NCI-H526 (cell line): ENCODE measurements at regions not wholly inside any gene's neighbourhood (a gene's known extent, or its start where the extent isn't known, plus 50 kb on each side); places are given as distances from the start of the nearest gene placed in this dataset.
"Not testable (repeated sequence)": the region's sequence is repeated elsewhere in the genome, so short reads cannot be mapped to it uniquely, and the experiment has no call there.

Source experiments
- DNase-seq, 2 experiments: peaks; one replicate each; lab custom pipeline; 2025; lab: John Stamatoyannopoulos, UW

DNA sequence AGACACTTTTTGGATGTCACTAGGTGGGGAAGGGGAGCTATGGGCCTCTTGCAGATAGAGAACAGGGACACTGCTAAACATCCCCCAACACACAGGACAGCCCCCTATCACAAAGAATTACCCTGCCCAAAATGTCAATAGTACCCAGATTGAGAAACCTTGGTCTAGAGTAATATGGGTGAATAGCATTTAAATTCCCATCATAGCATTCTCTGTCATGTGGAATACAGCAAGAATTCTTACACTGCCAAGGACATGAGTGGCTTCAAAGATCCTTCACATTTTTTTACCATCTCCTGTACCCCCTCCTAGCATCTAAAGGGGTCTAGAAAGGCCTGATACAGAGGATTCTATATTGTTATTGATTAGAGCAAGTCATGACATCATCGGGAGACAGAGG lies 83.1 kb upstream of the SSTR4 start:
- no peak for DNase-seq

DNA sequence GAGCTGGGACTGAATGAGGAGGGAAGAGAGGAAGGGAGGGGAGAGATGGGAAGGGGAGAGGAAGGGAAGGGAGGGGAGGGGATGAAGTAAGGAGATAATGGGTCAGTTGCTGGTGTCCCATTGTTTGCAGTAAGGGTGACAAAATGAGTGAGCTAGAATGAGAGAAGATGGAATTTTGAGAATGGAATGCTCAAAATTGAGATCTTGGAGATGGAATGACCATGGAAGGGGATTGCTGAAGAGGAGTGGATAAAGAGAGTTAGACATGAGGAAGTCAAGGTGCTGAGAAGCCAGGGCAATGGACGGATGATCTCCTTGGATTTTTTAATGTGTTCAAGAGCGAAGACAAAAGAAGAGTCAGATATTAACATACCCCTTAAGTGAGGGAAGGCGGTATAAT lies 80.5 kb upstream of the SSTR4 start:
- DNase-seq = no peak

DNA sequence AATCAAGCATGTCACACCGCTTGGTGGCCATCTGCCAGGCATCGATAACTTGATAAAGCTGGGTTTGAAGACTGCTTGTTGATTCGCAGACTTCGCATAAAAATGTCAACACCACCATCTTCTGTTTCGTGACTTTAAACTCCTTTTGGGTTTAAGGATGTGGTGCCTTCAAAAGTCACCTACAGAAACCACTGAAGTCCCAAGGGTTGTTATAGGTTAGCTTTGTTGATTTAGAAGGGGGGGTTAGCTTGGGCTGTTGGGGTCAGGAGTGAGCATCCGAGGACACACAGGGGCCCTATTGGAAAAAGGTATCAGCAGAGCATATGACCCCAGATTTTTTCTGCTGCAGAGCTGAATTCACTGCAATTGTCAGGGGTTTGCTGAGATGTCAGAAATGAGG lies 76.7 kb upstream of the SSTR4 start:
- DNase-seq = no peak

DNA sequence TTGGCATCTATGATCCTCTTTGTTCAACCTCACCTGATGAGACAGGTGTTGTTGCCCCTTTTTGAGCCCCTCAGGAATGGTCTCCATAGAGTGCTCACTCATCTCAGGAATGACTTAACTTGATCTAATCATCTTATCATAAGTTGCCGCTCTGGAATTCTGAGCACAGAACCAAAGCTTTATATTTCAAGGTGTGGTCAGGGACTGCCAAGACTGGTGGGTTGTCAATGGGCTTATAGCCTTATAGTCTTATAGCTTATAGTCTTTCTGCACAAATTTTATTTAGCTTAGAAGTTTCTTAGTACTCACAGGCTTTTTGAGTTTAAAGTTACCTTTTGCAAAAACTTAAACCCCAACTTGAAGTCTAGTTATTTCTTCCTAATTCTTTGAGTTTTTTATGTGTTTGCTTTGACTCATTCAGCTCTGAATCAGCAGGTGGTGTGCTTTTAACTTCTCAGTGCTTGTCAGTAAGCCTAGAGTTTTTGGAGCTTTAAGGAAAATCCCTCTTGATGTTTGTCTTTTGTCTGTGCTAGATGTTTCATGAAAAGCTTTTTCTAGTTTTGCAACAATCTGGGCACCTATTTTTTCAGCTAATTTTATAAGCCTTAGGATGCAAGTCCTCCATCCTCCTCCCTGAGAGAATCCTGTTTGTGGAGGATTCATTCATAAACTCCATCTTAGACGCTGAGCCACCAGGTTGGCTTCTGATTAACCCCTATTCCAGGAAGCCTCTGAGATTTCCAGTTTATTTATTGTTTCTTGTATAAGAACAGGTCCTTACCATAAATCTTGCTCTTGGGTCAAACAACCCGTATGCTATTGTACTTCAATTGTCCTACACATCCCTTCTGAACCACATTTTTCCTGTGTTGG lies 72.3 kb upstream of the SSTR4 start:
- DNase-seq = no peak

DNA sequence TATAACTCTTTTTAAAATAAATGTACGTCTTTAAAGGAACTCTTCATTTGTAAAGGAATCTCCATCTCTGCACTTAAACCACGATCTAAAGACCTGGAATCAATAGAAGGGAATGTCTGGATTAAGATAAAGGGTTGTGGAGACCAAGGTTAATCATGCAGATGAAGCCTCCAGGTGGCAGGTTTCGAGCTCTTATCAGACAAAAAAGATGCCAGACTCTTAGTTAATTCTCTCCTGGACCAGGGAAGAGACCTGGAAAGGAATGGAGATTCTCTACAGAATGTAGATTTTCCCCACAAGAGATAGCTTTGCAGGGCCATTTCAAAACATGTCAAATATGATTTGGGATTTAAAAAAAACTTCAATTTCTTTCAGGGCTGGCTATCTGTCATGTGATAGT lies 71.5 kb upstream of the SSTR4 start:
- no peak for DNase-seq

DNA sequence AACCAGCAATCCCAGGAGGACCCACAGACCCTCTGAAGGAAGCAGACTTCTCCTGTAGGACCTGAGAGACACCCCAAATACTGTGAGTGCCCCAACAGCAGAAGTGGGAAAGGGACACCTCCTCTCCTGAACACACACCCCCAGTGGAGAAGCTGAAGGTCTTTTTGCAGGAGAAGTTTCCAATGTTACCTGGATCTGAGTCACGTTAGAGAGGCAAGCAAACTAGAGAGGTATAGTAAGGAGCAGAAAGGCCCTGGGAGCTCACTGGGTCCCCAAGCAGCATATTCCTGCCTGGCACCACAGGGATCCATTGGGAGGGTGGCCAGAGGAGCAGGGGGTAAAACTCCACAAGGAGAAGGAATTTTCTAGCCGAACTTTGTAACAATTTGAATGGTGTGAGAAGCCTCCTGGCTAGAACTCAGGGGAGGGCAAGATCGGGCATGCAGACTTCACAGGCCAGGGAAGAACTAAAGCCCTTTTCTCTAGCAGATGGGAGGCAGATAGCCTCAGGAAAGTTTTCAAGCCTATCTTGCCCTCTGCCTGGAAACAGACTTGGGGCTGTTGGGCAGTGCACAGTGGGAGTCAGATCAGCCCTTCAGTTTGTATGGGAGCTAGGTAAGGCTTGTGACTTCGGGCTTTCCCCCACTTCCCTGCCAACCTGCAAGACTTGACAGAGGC lies 68.2 kb upstream of the SSTR4 start:
- DNase-seq = no peak

DNA sequence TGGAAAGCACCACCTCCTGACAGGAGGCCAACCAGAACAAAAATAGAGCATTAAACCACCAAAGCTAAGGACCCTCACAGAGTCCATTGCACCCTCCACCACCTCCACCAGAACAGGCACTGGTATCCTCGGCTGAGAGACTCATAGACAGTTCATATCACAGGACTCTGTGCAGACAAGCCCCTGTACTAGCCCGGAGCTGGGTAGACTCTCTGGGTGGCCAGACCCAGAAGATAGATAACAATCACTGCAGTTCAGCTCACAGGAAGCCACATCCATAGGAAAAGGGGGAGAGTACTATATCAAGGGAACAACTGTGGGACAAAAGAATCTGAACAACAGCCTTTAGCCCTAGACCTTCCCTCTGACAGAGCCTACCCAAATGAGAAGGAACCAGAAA lies 67.4 kb upstream of the SSTR4 start:
- DNase-seq = not testable (repeated sequence)

DNA sequence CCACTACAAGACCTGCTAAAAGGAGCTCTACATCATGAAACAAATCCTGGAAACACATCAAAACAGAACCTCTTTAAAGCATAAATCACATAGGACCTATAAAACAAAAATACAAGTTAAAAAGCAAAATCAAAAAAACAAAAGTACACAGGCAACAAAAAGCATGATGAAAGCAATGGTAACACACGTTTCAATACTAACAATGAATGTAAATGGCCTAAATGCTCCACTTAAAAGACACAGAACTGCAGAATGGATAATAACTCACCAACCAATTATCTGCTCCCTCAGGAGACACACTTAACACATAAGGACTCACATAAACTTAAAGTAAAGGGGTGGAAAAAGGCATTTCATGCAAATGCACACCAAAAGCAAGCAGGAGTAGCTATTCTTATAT lies 66.1 kb upstream of the SSTR4 start:
- DNase-seq = not testable (repeated sequence)

DNA sequence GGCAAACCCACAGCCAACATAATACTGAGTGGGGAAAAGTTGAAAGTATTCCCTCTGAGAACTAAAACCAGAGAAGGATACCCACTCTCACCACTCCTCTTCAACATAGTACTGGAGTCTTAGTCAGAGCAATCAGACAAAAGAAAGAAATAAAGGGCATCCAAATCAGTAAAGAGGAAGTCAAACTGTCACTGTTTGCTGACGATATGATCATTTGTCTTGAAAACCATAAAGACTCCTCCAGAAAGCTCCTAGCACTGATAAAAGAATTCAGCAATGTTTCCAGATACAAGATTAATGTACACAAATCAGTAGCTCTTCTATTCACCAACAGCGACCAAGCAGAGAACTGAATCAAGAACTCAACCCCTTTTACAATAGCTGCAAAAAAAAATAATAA lies 64.0 kb upstream of the SSTR4 start:
- not testable (repeated sequence) for DNase-seq

DNA sequence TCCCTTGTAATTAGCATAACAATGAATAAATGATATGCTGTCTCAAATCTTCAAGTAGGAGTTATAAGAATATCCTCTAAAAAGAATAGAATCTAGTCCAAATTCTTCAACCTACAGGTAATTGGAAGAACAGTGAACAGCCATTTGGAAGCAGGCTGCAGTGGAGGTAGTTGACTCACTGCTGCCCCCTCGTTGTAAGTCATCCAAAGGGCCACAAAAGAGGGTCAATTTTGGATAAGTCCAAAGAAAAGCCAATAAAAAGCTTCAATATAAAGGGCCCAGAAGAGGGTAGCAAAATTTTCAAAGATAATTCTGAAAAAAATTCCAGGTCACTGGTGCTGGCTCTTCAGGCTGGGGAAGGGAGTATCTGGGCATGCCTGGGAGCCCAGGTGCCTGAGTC lies 60.8 kb upstream of the SSTR4 start:
- no peak for DNase-seq

DNA sequence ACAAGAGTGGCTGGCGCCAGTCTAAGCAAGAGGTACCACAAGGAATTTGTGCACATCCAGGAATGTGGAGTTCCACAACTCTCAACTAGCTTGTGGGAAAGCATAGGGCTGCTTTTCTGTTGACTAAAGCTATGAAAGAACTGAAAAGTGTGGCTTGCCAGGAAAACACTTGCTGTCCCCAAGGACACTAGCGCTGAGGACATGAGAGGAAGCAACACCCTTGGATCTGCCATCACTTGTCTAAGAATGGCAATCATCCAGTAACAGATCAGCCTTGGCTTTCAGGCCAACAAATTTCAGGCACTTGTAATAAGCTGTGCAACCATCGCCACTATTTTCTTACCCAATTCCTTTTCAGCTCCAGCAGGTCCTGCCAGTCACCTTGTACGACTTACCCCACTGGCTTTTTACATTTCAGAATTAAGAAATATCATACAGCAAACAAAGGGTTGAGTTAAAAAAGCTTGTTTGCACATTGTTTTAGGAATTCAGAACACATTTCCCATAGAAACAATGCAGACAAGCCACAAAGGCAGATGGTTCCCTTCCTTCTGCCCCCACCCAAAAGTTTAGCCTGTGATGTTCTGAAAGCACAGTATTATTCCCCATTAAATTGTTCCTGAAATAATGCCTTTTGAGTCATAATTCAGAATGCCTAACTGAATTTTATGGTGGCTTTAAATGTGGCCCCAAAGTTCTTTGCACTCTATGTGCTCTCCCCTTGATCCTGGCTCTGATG lies 57.9 kb upstream of the SSTR4 start:
- DNase-seq = no peak

DNA sequence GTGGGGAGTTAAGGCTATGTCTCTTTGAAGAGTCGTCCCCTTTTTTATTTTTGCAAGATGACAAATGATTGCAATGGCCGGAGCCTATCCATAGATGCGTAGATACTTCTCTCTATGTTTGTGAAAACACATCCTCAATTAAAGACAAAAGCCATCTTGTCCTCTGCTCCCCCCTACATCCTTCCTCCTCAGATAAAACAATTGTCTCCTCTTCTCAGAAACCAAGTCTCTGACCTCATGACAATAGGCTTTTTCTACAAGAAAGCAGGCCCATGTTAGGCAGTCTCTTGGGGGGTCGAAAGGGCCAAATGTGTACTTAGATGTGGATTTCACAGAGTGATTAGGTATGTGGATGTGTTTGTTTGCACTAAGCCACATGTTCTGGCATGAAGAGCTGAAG lies 51.1 kb upstream of the SSTR4 start:
- DNase-seq = no peak

DNA sequence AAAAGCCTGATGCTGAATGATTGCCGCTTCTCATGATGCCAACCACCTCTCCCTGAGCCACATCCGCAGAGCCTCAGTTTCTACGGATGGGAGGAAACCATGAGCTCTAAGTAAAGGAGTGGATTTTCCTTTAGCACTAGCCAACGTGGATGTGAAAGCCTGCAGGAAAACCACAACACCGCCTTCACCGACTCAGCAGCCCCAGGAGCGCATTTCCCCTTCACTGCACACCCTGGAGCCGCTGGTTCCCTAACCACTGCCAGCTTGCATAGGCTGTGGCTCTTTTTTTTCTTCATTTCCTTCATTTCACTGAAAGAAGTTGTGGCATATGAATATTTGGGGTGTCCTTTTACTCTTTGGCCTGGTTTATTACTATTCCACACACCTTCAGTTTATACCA lies 50.5 kb upstream of the SSTR4 start:
- no peak for DNase-seq

DNA sequence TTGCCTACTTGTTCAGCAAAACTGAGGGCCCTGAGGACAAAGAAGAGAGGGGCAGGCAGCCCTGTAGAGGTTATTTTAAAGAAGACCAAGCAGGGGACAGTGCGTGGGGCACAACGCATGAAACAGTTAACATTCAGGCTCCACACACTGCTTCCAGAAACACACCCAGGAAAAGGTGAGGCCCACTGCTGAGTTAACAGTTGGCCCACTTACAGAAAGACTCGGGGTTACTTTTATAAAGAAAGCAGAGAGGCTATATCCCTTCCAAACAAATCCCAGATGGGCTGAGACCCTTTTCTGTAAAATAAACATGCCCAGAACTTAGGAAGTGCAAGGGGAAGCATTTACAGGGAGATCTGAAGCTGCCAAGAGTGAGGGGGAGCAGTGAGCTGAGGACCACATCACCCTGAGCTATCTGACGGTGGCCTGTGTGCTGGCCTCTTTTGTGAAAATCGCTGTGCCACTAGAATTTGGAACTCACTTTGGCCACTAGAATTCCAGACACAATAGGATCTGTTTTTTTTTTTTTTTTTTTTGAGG lies 49.8 kb upstream of the SSTR4 start:
- no peak for DNase-seq
